K562 (cell line): ENCODE measurements at regions not wholly inside any gene's neighbourhood (a gene's known extent, or its start where the extent isn't known, plus 50 kb on each side); places are given as distances from the start of the nearest gene placed in this dataset.

ENCODE experiments used
- ATAC-seq: fragments of 200-7000 bp; cut with Tn5 transposase; 3 replicates; pipeline ENCODE4 v1.9.1; 2020; ENCODE audit warnings: moderate library complexity
- BruUV-seq: library from RNA; stranded (reverse); fragments of 400-500 nt; replicated peaks from 2 replicates; lab custom pipeline; 2021; lab: Mats Ljungman, UMichigan
- CTCF ChIA-PET: fragments of 300-600 bp; formaldehyde crosslinking; extraction: SDS; loops from one replicate; lab custom pipeline; 2021; ENCODE audit warnings: low intra/inter-chr PET ratio; lab: Yijun Ruan, JAX
- POLR2A ChIA-PET: fragments of 300-600, 350-650 bp; sonication (Branson Sonifier 250); formaldehyde crosslinking; extraction: SDS; loops from one replicate; lab custom pipeline; 2021; ENCODE audit warnings: antibody characterized with exemption, inconsistent platforms; lab: Yijun Ruan, JAX
- DNase-seq, 4 experiments: peaks; one replicate each; pipeline versions ENCODE4 v3.0.0 to v3.0.0-alpha.2; 2011 to 2018; ENCODE audit warnings: low spot score in 3 of 4, mixed read lengths in 3 of 4; ENCODE audit errors: extremely low read depth in 1 of 4
- FAIRE-seq: peaks from 2 replicates; lab custom pipeline; 2011; peaks lifted over from hg19 to GRCh38; lab: Jason Lieb, UNC
- H2AFZ ChIP-seq: 2 replicates; pipeline ENCODE4 v1.6.0; 2011; ENCODE audit warnings: low read depth, low read length, control low read depth, inconsistent platforms
- H3K27ac ChIP-seq: fragments of 200-600 bp; 3 replicates; pipeline ENCODE4 v1.8.0; 2011; ENCODE audit warnings: low read depth, mild to moderate bottlenecking, control low read depth, inconsistent platforms, low read length, moderate library complexity, mixed read lengths; ENCODE audit errors: extremely low read depth
- H3K27me3 ChIP-seq, 2 experiments: fragments of 300-600 bp in 1 of 2; 2 replicates in 1 of 2; 3 replicates in 1 of 2; pipeline versions ENCODE4 v1.6.0 to v1.8.0; 2011; ENCODE audit warnings: inconsistent platforms in 2 of 2, low read length in 2 of 2, mild to moderate bottlenecking in 1 of 2, mixed read lengths in 1 of 2, moderate library complexity in 1 of 2; ENCODE audit not compliant: control insufficient read depth in 2 of 2, insufficient read depth in 2 of 2
- H3K36me3 ChIP-seq: fragments of 300-600 bp; 3 replicates; pipeline ENCODE4 v1.8.0; 2011; ENCODE audit warnings: mild to moderate bottlenecking, low read length, inconsistent platforms; ENCODE audit not compliant: control insufficient read depth, insufficient read depth
- H3K4me1 ChIP-seq, 2 experiments: fragments of 200-600 bp in 1 of 2; replicated peaks in 1 of 2; 2 replicates in 1 of 2; 3 replicates in 1 of 2; pipeline versions ENCODE4 v1.5.1 to v1.8.0; 2011; ENCODE audit warnings: inconsistent platforms in 2 of 2, low read length in 2 of 2, mild to moderate bottlenecking in 1 of 2, mixed read lengths in 1 of 2, moderate library complexity in 1 of 2; ENCODE audit not compliant: control insufficient read depth in 2 of 2, insufficient read depth in 2 of 2
- H3K4me2 ChIP-seq: 2 replicates; pipeline ENCODE4 v1.6.1; 2011; ENCODE audit warnings: low read length, control low read depth, inconsistent platforms, mixed read lengths; ENCODE audit not compliant: insufficient read depth
- H3K4me3 ChIP-seq: fragments of 200-600 bp; sonication (generic), shearing (Covaris generic); 2 replicates; pipeline ENCODE4 v1.5.1; 2016; ENCODE audit warnings: control low read depth, inconsistent platforms
- H3K79me2 ChIP-seq: fragments of 200-600 bp; 3 replicates; pipeline ENCODE4 v1.8.0; 2011; ENCODE audit warnings: low read length, inconsistent platforms; ENCODE audit not compliant: control insufficient read depth, insufficient read depth
- H3K9ac ChIP-seq, 2 experiments: 2 replicates each; pipeline versions ENCODE4 v1.6.0 to v1.6.1; 2011; ENCODE audit warnings: low read depth in 2 of 2, low read length in 2 of 2, control low read depth in 1 of 2, inconsistent platforms in 1 of 2, mild to moderate bottlenecking in 1 of 2, mixed read lengths in 1 of 2; ENCODE audit not compliant: insufficient read depth in 1 of 2
- H3K9me1 ChIP-seq: one replicate; pipeline ENCODE4 v1.6.0; 2011; ENCODE audit warnings: inconsistent platforms, mild to moderate bottlenecking, low read length, moderate library complexity; ENCODE audit not compliant: control insufficient read depth, insufficient read depth
- H3K9me3 ChIP-seq: replicated peaks from 2 replicates; pipeline ENCODE4 v1.5.1; 2011; ENCODE audit warnings: low read depth, low read length, inconsistent platforms; ENCODE audit not compliant: control insufficient read depth, insufficient read depth
- H4K20me1 ChIP-seq: replicated peaks from 2 replicates; pipeline ENCODE4 v1.6.1; 2011; ENCODE audit warnings: low read length, inconsistent platforms, mixed read lengths; ENCODE audit not compliant: control insufficient read depth, insufficient read depth
- CBFB ChIP-seq: sonication (generic); formaldehyde crosslinking; IDR thresholded peaks from 2 replicates; pipeline ENCODE4 v1.4.0; 2020; ENCODE audit warnings: mild to moderate bottlenecking, missing genetic modification reagents
- CC2D1A ChIP-seq: fragments of 450-650 bp; IDR thresholded peaks from 2 replicates; pipeline ENCODE4 v1.6.1; 2017; ENCODE audit warnings: mild to moderate bottlenecking
- HIVEP1 ChIP-seq: fragments of 250-450 bp; sonication (Bioruptor Pico); IDR thresholded peaks from 2 replicates; pipeline ENCODE4 v1.4.0; 2020; ENCODE audit warnings: mild to moderate bottlenecking
- IRF2 ChIP-seq: sonication (generic); formaldehyde crosslinking; IDR thresholded peaks from 2 replicates; pipeline ENCODE4 v1.8.1; 2022; ENCODE audit warnings: mild to moderate bottlenecking, missing genetic modification reagents
- JUND ChIP-seq, 2 experiments: IDR thresholded peaks; 2 replicates in 1 of 2; 3 replicates in 1 of 2; pipeline ENCODE4 v1.6.1; 2011; ENCODE audit warnings: borderline replicate concordance in 2 of 2, low read depth in 2 of 2, low read length in 2 of 2, improper control_type of control experiment in 1 of 2, missing biosample characterization in 1 of 2, missing genetic modification characterization in 1 of 2, missing genetic modification reagents in 1 of 2
- MEF2A ChIP-seq: IDR thresholded peaks from 2 replicates; pipeline ENCODE4 v1.6.1; 2011; ENCODE audit warnings: low read depth, mild to moderate bottlenecking, low read length, moderate library complexity; ENCODE audit not compliant: control insufficient read depth
- PHB2 ChIP-seq: fragments of 450-650 bp; IDR thresholded peaks from 2 replicates; pipeline ENCODE4 v1.6.1; 2017; ENCODE audit warnings: low read depth
- SRSF7 ChIP-seq: fragments of 200-400 bp; formaldehyde crosslinking; optimal IDR thresholded peaks from 2 replicates; pipeline ENCODE3; 2017; ENCODE audit warnings: mild to moderate bottlenecking, low read depth, low read length
- TSC22D4 ChIP-seq: fragments of 450-650 bp; IDR thresholded peaks from 2 replicates; pipeline ENCODE4 v1.6.1; 2016; ENCODE audit warnings: missing genetic modification characterization, missing biosample characterization, control low read depth
- ZNF444 ChIP-seq: fragments of 250-450 bp; sonication (Bioruptor Pico); IDR thresholded peaks from 2 replicates; pipeline ENCODE4 v1.4.0; 2020; ENCODE audit warnings: mild to moderate bottlenecking, moderate library complexity
- ZNF449 ChIP-seq: fragments of 250-450 bp; sonication (Bioruptor Pico); IDR thresholded peaks from 2 replicates; pipeline ENCODE4 v1.8.0; 2022; ENCODE audit warnings: moderate library complexity, mild to moderate bottlenecking, inconsistent platforms
- ZNF707 ChIP-seq: fragments of 250-450 bp; sonication (Bioruptor Pico); conservative IDR thresholded peaks from 2 replicates; pipeline ENCODE4 v1.8.0; 2022; ENCODE audit warnings: inconsistent platforms, mild to moderate bottlenecking, moderate library complexity
- ZSCAN32 ChIP-seq: fragments of 450-650 bp; formaldehyde crosslinking; IDR thresholded peaks from 2 replicates; pipeline ENCODE4 v1.4.0; 2020; ENCODE audit warnings: mild to moderate bottlenecking, moderate library complexity
- WGBS: fragments of 100-300 bp; shearing (Covaris generic); methylation state at CpG from one replicate; pipeline ENCODE4 v1.1.6; 2016; ENCODE audit warnings: low coverage, mixed read lengths; ENCODE audit not compliant: insufficient coverage; ENCODE audit errors: missing lambda C conversion rate; 5-methylcytosine and 5-hydroxymethylcytosine counted together
- in situ Hi-C: fragments of 300-500 bp; cut with MboI; formaldehyde crosslinking; loops from 4 replicates; pipeline ENCODE4 v1.15.0; 2018; ENCODE audit warnings: inconsistent platforms, mixed read lengths
- intact Hi-C: fragments of 100-400 bp; cut with micrococcal nuclease; formaldehyde crosslinking; loops from 2 replicates; pipeline ENCODE4 v1.14.2; 2022
- TF ChIP-seq, protein P1 (sequence below), 2 experiments: fragments of 200-800 bp in 1 of 2; sonication (Bioruptor generic) in 1 of 2; sonication (generic) in 1 of 2; formaldehyde crosslinking in 1 of 2; IDR thresholded peaks in 1 of 2; conservative IDR thresholded peaks in 1 of 2; 2 replicates each; pipeline versions ENCODE4 v1.5.0 to v1.6.1; 2016 to 2020; ENCODE audit warnings: missing compliant biosample characterization in 1 of 2, missing genetic modification characterization in 1 of 2, missing genetic modification reagents in 1 of 2
- TF ChIP-seq, protein P2 (sequence below): fragments of 450-650 bp; IDR thresholded peaks from 2 replicates; pipeline ENCODE4 v1.6.1; 2016; ENCODE audit warnings: missing biosample characterization, missing genetic modification characterization

DNA sequence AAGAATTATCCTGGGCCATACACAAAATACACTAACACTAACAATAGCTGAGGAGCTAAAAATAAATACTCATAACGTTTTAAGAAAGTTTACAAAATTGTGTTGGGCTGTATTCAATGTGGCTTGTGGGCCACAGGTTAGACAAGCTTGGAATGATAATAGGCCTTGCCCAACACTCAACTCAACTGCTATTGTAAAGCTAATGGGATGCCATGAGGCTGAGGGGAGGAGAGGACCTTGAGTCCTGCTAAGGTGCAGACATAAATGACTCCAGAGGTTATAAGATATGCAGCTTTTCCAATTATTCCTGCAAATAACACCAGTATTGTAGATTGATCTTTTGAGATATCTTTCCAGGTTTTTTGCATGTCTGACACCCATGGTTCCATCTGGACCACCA, 97.0 kb downstream of the FCRL5 start (continued):
- TF ChIP-seq, protein P1, sequence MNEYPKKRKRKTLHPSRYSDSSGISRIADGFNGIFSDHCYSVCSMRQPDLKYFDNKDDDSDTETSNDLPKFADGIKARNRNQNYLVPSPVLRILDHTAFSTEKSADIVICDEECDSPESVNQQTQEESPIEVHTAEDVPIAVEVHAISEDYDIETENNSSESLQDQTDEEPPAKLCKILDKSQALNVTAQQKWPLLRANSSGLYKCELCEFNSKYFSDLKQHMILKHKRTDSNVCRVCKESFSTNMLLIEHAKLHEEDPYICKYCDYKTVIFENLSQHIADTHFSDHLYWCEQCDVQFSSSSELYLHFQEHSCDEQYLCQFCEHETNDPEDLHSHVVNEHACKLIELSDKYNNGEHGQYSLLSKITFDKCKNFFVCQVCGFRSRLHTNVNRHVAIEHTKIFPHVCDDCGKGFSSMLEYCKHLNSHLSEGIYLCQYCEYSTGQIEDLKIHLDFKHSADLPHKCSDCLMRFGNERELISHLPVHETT (CRISPR knock-in tag; conservative IDR thresholded peaks at IDR 0.05 in 1 of 2, IDR thresholded peaks at IDR 0.05 in 1 of 2), result no peak
- TF ChIP-seq JUND (IDR thresholded peaks at IDR 0.05; ENCODE audit: borderline replicate concordance, low read depth, low read length) (no peak), JUND (tag; IDR thresholded peaks at IDR 0.05; ENCODE audit: borderline replicate concordance, low read depth, low read length) (no peak), CC2D1A (no peak), IRF2 (no peak), ZSCAN32 (CRISPR knock-in tag) (no peak), SRSF7 (no peak)
- TF ChIP-seq, protein P2, sequence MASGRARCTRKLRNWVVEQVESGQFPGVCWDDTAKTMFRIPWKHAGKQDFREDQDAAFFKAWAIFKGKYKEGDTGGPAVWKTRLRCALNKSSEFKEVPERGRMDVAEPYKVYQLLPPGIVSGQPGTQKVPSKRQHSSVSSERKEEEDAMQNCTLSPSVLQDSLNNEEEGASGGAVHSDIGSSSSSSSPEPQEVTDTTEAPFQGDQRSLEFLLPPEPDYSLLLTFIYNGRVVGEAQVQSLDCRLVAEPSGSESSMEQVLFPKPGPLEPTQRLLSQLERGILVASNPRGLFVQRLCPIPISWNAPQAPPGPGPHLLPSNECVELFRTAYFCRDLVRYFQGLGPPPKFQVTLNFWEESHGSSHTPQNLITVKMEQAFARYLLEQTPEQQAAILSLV (tag), result no peak

DNA sequence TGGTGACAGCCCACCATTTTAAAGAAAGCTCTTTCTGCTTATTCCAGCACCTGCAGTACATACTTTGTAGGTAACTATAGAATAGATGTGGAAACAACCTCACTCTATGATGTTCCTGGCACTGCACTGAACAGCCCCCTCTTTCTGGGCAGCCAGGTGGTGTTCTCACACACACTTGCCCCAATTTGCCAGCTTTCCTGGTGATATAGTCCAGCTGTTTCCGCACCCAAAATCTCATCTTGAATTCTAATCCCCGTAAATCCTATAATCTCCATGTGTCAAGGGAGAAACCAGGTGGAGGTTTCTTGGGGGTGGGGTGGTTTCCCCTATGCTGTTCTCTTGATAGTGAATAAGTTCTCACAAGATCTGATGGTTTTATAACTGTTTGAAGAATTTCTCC, 102.2 kb downstream of the FCRL5 start:
- H3K9me1 ChIP-seq, result no peaks in the 10 kb centered on the region
- WGBS, result 4% methylated on average over 2 of the region's 2 CpGs
- CTCF ChIA-PET, result no interaction called here

More for the DNA sequence above, 102.2 kb downstream of the FCRL5 start:
- H4K20me1 ChIP-seq, result no peaks in the 10 kb centered on the region
- intact Hi-C loops (no loop called here), in situ Hi-C loops (no loop called here)
- H3K4me2 ChIP-seq, result no peak overlapping the region
- H3K79me2 ChIP-seq, result no peaks in the 10 kb centered on the region
- BruUV-seq, result no TSS peak
- H3K36me3 ChIP-seq, result no peaks in the 10 kb centered on the region
- H3K9me3 ChIP-seq, result no peaks in the 10 kb centered on the region
- H3K4me1 ChIP-seq, result peaks cover 0 to 7% of the 10 kb centered on the region in 2 experiments; a peak in 1 of 5 replicates
- TF ChIP-seq PHB2 (no peak), HIVEP1 (CRISPR knock-in tag) (no peak), ZNF449 (no peak), ZNF707 (no peak), MEF2A (no peak), TSC22D4 (no peak), ZNF444 (CRISPR knock-in tag) (no peak), CBFB (CRISPR knock-in tag) (no peak)
- DNase-seq, result no peak
- no peak overlapping the region for H3K27ac ChIP-seq
- H3K27me3 ChIP-seq, result peaks cover 3 to 11% of the 10 kb centered on the region in 2 experiments; a peak in 3 of 5 replicates
- no peak overlapping the region for H3K9ac ChIP-seq
- no peak overlapping the region for H2AFZ ChIP-seq
- no peak overlapping the region for H3K4me3 ChIP-seq
- POLR2A ChIA-PET, result interaction anchor here (1.4 kb wide), 1 partner anchor 10 kb away, joined by 3 read pairs; no protein-coding TSS in a partner anchor
- no peak for FAIRE-seq
- ATAC-seq, result no peak
